NCI-H2029 (cell line): ENCODE measurements at regions not wholly inside any gene's neighbourhood (a gene's known extent, or its start where the extent isn't known, plus 50 kb on each side); places are given as distances from the start of the nearest gene placed in this dataset.
"Not testable (repeated sequence)": the region's sequence is repeated elsewhere in the genome, so short reads cannot be mapped to it uniquely, and the experiment has no call there.

Experiments used
- DNase-seq: peaks from one replicate; lab custom pipeline; 2025; lab: John Stamatoyannopoulos, UW

DNA sequence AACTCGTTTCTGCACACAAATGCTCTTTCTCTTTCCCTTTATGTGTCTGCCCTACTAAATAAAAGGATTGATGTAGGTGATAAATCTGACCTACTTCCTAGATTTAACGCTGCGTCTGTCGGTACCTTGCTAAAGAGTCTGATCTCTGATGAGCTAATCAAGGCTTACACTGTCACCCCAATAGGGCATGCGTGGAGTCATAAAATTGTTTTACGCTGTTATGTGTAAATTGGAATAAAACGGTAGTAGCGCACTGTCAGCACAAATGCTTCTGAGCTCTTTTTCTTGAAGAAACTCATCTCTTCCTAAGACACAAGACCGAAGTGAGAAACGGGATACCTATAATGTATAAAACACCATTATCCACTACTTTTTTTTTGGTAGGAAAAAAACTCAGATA is 2106.3 kb upstream of the WWC1 start:
- DNase-seq: no peak

DNA sequence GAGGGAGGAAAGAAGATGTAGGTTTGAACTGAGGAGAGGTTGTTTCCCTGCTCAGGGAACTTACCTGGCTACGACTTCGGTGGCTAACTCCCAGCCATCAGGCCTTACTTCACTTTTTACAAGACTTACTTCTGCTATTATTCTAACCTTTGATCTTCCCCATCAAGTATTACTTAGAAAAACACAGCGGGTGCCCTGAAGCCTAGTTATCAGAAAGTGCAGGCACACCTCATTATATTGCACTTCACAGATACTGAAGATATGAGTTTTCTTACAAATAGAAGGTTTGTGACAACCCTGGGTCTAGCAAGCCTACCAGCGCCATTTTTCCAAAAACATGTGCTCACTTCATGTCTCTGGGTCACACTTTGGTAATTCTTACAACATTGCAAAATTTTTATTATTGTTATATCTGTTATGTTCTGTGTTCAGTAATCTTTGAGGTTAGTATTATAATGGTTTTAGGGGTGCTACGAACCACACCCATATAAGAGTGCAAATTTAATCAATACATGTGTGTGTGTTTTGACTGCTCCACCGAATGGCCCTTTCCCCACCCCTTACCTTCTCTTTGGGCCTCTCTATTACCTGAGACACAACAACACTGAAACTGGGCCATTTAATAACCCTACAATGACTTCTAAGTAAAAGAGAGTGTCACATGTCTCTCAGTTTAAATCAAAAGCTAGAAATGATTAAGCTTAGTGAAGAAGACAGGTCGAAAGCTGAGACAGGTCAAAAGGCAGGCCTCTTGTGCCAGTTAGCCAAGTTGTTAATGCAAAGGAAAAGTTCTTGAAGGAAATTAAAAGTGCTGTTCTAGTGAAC is 2102.7 kb upstream of the WWC1 start:
- no peak for DNase-seq

DNA sequence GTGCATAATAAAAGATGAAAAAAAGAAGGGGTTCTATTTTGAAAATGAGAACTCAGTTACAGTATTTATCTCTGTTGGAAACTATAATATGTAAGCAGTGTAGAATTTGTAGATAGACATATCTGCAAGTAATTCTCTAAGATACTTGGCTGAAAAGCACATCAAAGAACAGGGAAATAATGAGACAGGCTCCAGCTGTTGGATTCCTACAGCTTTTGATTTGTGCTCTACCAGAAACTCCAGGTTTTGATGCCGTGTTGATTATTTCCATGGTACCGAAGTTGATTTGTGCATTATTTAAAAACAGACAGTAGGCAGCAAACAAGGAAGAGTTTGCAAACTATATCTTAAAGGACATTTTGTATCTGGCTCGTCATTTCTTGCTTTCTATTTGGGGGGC is 2098.7 kb upstream of the WWC1 start:
- DNase-seq: no peak

DNA sequence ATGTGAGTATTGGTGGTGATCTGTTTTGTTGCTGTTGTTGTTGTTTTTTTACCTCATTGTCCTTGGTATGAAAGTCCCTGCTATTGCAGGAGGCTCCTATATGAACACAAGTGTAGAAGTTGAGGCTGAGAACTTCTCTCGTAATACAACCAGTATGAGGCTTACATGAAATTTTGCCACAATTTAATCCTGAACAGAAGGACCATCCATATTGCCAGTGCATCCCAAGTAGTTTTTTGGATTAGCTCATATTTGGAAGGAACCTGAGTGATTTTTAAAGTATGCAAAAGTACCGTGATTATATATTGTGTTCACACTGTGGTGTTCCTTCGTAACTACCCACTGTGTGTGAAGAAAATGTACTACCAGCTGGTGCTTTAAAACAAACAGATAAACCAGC is 2095.5 kb upstream of the WWC1 start:
- DNase-seq: no peak

DNA sequence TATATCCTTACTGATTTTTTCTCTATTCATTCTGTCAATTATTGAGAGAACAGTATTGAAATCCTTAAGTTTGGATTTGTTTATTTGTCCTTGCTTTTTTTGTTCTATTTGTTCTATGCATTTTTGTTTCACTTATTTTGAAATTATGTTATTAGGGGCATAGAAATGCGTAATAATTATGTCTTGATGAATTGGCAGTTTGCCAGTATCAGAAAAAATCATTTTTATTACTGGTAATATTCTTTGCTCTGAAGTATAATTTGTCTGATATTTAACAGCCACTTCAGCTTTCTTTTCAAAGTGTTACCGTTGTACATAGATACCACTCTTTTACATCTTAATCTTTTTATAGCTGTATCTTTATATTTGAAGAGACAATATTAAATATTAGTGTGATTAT is 2090.9 kb upstream of the WWC1 start:
- no peak for DNase-seq

DNA sequence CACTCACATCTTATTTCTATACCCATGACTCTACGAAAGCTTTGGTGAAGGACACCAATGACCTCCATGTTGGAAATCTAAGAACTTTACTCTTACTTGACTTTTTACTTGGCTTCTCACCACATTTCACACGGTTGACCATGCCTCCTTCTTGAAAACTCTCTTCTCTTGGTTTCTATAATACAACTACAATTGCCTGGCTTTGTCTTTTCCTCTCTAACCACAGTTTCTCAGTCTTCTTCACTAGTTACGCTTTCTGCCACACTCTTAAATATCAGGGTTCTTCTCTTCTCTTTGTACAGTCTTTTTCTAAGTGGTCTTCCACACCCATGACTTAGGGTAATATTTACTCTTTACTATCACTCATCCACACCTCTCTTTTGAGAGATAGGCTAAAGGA is 2079.8 kb upstream of the WWC1 start:
- no peak for DNase-seq

DNA sequence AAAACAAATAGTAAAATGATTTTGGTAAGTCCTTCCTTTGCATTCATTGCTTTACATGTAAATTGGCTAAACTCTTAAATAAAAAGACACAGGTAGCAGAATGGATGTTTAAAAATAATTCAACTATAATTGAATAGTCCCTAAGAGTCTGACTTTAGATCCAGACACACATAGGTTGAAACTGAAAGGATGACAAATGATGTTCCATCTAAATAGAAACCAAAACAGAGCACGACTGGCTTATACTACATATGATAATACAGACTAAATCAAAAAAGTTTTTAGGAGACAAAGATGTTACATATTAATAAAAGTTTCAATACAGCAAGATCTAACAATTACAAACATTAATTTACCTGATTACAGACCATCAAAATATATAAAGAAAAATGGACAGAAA is 2055.1 kb upstream of the WWC1 start:
- no peak for DNase-seq

DNA sequence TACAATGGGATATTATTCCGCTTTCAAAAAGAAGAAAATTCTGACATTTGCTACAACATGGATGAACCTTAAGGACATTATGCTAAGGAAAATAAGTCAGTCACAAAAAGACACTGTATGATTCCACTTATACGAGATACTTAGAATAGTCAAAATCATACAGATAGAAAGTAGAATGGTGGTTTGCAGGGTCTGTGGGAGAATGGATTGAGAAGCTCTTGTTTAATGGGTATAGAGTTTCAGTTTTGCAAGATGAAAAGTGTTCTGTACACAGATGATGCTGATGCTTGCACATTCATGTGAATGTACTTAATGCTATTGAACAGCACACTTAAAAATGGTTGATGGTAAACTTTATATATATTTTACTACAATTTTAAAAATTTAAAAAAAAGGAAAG is 2050.7 kb upstream of the WWC1 start:
- no peak for DNase-seq

DNA sequence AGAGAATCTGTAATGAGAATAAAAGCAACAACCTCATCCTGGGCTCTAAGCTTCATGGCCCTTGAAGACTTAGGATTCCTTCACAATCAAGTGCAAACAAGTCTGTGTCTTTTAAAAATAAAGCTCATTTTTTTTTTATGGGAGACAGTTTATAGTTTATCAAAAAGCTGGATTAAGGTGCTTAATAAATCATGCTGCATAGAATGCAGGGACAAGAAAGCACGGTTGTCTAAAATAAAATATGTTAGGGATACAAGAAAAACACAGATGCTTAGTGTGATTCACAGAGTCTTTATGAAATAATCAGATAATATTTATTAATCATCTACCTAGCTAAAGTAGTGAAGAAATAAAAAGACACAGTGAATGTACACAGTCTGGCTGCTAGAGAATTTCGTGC is 2045.9 kb upstream of the WWC1 start:
- no peak for DNase-seq

DNA sequence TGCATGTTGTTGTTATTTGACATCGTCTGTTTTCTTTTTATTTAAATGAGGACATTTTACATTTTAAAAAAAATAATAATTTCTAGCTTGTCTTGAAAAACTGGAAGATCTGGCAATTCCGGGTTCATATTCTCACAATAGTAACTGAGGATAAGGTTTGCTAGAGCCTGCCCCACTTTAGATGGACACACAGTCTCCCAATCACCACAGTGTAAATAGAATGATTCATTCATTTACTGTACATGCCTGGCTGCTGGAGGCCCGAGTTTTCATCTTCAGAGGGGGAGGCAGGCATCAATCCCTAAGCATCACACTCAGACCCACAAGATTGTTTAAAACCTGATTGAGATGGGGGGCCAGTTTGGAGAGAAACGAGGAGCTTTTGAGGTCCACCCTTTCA is 2039.7 kb upstream of the WWC1 start:
- no peak for DNase-seq

DNA sequence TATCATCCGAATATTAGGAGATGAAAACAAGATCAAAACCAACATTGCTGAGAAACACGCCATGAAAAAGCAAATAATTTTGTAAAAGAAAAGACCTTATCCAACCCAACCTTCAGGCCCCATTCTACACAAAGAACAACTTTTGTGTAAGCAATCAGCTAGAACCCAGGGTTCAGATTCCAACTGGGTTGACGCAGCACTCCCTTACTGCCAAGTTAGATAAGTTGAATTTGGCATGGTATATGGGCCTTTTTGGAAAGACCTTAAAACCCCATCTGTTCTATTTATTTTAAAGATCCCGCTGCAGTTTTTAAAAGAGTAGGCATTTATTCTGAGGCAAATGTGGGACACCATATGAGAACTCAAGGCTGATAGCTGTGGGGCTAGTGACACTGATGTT is 2033.8 kb upstream of the WWC1 start:
- no peak for DNase-seq

DNA sequence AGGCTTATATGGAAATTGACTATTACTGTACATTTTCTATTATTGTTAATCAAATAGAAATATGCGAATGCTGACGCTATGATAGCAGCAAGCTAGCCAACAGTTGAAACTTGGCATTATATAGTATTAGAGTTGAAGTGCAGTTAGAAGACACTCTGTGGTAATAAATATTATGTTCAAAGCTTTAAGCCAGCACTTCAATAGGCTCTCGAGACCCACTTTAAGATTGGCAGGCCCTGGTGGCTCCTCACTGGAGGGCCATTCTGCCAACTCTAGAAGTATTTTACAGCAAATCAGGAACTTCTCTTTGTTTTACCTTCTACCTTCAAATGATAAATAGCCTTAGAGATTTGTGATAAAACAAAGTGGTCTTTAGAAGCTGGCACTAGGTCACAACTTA is 2029.0 kb upstream of the WWC1 start:
- no peak for DNase-seq

DNA sequence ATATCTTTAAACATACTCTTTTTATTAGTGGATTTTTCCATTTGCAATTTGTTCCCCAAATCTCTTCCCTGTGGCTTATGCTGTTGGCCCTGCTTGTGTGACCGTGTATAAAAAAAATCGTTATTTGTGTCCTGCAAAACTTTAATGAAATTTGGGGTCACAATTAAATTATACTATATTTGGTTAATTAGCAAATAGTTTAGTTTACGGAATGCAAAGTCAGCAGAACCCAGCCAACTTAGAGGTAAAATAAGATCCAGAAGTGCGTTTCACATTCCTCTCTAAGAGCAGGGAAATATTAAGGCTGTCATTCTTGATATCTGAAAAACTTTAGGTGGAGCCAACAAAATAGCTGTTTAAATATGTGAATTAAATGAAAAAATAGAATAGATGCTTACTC is 2023.5 kb upstream of the WWC1 start:
- DNase-seq: no peak

DNA sequence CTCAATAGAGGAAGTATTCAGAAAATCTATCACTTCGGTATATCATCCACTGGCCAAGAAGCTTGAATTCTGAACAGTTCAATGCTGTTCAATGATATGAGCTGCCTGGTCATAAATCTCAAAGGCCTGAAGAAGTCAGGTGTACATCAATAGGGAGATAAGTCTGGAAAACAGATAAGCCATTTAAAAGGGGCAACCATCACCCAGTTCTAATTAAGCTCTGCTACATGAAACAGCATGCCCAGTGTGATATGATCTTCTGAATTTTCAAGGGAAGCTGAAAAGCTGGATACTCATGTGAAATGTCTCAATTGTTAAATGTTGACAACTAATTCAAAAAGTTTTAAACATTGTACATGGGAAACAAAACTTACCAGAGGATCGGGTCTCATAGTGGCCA is 2020.7 kb upstream of the WWC1 start:
- no peak for DNase-seq

DNA sequence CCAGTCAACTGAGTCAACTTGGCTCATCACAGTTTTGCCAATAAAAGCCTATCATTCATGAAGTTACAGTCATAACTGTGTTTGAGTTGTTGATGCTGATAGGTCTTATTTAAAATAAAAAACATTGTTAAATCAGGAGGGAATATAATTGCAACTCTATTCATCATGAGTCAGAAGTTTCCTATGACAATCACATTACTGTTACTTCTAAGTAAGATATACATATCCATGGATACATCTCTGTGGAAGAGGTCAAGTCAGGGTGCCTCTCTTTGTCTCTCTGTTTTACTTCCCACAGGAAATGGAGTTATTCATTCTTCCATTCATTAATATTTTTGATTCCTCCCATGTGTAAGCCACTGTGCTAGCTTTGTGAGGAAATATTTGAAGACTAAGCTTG is 2015.4 kb upstream of the WWC1 start:
- DNase-seq: no peak

DNA sequence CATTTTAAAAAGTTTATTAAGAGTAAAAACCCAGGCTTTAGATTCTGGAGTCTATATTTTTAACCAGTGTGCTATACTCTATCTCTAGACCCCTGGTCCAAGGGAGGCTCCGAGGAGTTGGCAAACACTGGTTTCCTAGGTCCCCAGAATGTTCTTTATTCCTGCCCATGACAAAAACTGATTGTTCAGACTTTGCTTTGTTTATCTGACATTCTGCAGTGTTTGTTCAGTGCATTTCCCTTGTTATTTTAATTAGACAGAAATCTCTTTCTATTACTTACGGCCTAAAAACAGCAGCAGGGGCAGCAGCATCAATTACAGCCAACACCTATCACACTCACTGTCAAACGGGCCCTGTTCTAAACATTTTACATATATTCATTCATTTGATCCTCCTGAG is 2011.6 kb upstream of the WWC1 start:
- no peak for DNase-seq

DNA sequence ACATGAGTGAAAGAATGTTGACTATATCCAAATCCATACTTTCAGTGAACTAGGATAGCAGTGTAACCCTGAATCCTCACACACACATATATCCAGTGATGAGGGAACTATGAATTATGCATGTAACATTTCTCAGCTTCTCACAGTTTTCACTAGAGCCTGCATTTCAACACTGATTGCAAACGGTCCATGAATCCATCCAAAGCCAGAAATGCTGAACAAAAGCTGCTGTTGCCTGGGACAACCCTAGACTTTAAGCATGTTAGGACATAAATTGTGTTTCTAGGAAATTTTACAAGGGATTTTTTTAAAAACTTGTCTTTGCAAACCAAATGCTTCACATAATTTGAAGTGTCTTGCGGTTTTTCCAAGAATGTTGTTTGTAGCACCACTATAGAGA is 2010.0 kb upstream of the WWC1 start:
- DNase-seq: no peak

DNA sequence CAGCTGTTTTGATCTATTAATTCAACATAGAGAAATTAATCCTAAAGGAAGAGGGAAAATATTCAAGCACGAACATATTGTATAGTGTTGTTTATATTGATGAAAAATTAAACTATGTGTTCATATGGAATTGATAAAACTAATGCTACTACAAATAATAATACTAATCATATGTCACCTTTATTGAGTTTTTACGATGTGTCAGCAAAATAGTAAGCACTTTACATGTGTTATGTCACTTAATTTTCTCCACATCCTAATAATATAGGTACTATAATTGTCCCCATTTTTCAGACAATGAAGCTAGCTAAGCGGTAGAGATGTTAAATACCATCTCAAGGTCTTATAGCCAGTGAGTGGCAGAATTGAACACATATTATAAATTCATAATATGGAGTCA is 2008.5 kb upstream of the WWC1 start:
- no peak for DNase-seq

DNA sequence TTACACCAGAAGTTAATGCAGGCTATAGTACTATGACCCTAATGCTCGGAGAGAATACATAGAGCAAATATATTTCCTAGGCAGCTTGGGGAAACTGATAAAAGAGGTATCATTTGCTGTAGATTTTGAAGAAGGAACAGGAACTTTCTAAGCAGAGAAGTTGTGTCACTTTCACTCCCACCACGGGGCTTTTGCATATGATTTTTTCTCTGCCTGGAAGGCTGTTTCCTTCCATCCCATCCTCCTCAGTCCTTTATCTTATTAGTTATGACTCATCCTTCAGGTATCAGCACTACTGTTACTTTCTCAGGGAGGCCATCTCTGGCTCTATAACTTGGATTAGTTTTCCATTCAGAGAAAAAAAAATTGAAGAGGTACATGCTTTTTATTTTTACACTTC is 2006.1 kb upstream of the WWC1 start:
- no peak for DNase-seq

DNA sequence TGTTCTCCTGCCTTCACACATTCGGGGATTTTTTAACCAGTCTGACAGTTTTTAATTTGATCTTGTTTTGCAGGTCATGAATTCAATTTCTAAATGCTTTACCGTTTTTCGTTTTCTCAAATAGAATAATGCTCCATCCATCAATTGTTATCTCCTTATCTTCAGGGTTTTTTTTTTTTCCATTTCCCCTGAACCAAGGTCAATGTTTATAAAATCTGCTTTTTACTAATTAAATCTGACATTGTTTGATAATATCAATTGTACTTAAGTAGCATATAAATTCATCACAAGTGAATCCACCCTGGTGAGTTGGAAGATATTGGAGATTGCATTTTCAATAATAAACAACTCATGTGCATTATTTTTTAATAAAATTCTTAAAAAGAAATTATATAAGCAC is 2004.6 kb upstream of the WWC1 start:
- DNase-seq: no peak

DNA sequence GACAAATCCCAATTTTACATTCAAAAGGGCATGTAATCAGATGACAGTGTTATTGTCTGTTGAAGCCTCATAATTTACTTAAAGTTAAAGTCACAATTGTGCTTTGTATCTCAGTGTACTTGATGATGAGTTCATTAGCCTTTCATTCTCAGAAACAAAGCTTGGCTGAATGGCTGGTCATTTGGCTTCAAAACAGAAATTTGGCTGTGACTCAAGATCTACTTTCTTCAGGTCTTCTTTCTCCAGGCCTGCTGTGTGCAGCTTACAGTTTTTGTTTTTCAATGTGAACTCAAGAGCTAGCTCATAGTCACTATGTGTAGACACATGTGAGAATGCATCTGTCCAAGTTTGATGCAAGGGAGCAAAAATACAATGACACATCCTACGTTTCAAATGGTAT is 2003.6 kb upstream of the WWC1 start:
- no peak for DNase-seq

DNA sequence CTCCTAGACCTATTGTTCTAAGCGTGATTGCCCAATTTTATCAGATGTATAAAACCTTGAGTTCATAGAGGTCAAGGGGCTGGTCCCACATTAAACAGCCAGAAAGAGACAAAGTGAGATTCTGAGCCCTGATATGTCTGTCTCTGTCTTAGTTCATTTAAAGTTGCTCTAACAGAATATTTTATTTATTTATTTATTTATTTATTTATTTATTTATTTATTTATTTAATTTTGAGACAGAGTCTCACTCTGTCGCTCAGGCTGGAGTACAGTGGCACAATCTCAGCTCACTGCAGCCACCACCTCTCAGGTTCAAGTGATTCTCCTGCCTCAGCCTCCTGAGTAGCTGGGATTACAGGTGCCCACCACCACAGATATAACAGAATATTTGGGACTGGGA is 1999.6 kb upstream of the WWC1 start:
- DNase-seq: not testable (repeated sequence)

DNA sequence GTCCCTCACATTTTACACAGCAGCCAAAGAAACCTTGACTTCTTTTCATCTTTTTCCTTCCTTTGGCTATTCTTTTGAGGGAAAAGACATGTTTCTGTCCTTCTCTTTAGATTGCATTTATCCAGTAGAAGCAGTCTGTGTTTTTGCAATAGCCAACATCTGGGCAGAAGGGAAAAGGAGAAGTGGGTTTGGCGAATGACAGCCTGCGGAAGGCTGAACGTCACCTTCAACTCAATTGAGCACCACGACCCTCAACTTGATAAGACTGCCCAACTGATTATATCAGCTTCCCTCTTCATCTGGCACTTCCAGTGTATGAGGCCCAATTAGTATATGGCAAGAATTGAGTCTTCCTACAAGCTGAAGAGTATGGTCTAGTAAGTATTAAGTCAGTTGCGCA is 1997.6 kb upstream of the WWC1 start:
- DNase-seq: no peak

DNA sequence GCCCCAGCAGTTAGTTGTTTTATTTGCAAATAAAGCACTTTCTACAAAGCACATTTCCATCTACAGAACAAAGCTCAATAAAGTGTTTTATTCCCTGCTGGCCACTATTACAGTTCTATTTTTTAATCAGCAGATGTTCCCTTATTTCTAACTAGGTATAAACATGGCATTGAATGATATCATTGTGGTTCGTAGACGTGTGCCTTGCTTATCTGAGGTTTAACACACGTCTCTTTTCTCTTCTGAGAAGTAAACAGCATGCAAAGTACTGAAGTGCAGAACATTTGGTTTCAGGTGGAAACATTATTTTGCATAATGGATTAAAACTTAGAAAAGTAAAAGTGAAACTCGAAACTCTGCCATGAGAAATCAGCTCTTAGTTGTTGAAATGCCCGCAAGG is 1989.3 kb upstream of the WWC1 start:
- no peak for DNase-seq

DNA sequence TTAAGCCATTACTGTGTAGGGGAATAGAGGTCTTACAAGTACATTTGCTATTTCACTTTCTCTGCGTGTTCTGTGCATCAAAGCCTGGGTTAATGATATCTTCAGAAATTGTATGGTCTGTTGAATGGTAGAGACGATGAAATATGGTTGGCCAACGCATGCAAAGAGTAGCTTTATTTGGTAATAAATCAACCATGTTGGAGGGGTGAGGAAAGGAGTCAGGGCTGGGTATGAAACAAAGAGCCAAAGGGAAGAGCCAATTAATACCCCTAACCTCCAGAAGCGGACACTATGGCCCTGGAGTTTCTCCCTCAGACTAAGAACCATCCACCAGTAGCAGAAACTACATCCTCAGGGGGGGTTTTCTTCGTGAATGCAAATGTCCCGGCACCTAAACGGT is 1974.0 kb upstream of the WWC1 start:
- no peak for DNase-seq
